Ovary (tissue), 3 donors: ENCODE measurements at regions not wholly inside any gene's neighbourhood (a gene's known extent, or its start where the extent isn't known, plus 50 kb on each side); places are given as distances from the start of the nearest gene placed in this dataset.

Experiments
- CTCF ChIP-seq, 3 donors: fragments of 450-650 bp in 2 of 3; fragments of 200-600 bp in 1 of 3; IDR thresholded peaks; one replicate each; pipeline versions ENCODE4 v1.5.1 to v1.8.0; 2016 to 2022; ENCODE audit warnings: antibody characterized with exemption in 3 of 3, mild to moderate bottlenecking in 1 of 3
- EP300 ChIP-seq: sonication (generic); formaldehyde crosslinking; IDR thresholded peaks from one replicate; pipeline ENCODE4 v1.6.1; 2017; ENCODE audit warnings: antibody characterized with exemption
- POLR2A ChIP-seq: fragments of 450-650 bp; IDR thresholded peaks from one replicate; pipeline ENCODE4 v1.6.1; 2017; ENCODE audit warnings: antibody characterized with exemption, mild to moderate bottlenecking, moderate library complexity
- donor health status: DM: no; HTN: no; CAD: no.

- TF ChIP-seq CTCF (IDR thresholded peaks at IDR 0.05) = no peak
- TF ChIP-seq POLR2A = no peak
- no peak for TF ChIP-seq EP300
Measured at GRCh38 chr3:89912031-89912430, 804.6 kb downstream of the EPHA3 start.
